ENCODE measurements at regions not wholly inside any gene's neighbourhood (a gene's known extent, or its start where the extent isn't known, plus 50 kb on each side); places are given as distances from the start of the nearest gene placed in this dataset.

DNA sequence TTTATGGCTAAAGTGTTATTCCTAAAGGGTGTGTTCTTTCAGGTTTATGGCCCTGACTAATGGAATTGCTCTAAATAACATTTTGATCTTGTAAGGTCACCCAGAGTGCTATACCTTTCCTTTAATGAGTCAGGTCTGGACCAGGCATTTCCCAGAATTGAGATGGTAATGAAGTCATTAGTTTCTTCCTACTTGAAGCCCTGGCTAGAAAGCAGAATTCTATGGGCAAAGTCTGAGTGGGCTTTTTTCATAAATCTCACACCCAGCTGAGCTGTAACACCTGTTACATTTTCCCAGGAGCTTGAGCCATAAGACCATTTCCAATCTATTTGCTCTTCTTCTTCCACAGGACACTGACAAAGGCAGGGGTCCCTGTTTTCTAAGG lies 122.0 kb upstream of the ID4 start:
- TF ChIP-seq, protein P1, sequence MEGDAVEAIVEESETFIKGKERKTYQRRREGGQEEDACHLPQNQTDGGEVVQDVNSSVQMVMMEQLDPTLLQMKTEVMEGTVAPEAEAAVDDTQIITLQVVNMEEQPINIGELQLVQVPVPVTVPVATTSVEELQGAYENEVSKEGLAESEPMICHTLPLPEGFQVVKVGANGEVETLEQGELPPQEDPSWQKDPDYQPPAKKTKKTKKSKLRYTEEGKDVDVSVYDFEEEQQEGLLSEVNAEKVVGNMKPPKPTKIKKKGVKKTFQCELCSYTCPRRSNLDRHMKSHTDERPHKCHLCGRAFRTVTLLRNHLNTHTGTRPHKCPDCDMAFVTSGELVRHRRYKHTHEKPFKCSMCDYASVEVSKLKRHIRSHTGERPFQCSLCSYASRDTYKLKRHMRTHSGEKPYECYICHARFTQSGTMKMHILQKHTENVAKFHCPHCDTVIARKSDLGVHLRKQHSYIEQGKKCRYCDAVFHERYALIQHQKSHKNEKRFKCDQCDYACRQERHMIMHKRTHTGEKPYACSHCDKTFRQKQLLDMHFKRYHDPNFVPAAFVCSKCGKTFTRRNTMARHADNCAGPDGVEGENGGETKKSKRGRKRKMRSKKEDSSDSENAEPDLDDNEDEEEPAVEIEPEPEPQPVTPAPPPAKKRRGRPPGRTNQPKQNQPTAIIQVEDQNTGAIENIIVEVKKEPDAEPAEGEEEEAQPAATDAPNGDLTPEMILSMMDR (IDR thresholded peaks at IDR 0.05) = no peak
- no peak for TF ChIP-seq ZBTB33 (IDR thresholded peaks at IDR 0.05; ENCODE audit: borderline replicate concordance, low read depth)
